HCT116 (cell line): ENCODE measurements at regions not wholly inside any gene's neighbourhood (a gene's known extent, or its start where the extent isn't known, plus 50 kb on each side); places are given as distances from the start of the nearest gene placed in this dataset.

Source experiments
- ATAC-seq: fragments of 200-7000 bp; cut with Tn5 transposase; 2 replicates; pipeline ENCODE4 v1.9.1; 2020; ENCODE audit warnings: mild to moderate bottlenecking, moderate library complexity
- BruUV-seq: library from RNA; stranded (reverse); fragments of 400-500 nt; replicated peaks from 2 replicates; lab custom pipeline; 2021; lab: Mats Ljungman, UMichigan
- CTCF ChIA-PET: fragments of 300-600 bp; sonication (Branson Sonifier 250); formaldehyde crosslinking; loops from one replicate; lab custom pipeline; 2021; ENCODE audit warnings: antibody characterized with exemption; lab: Charles Lee
- POLR2A ChIA-PET: fragments of 300-600, 350-600 bp; sonication (Branson Sonifier 250); formaldehyde crosslinking; loops from one replicate; lab custom pipeline; 2021; ENCODE audit warnings: antibody characterized with exemption; lab: Charles Lee
- RAD21 ChIA-PET, 2 experiments: fragments of 300-600 bp; sonication (Branson Sonifier 250); formaldehyde crosslinking; loops; one replicate each; lab custom pipeline; 2023; ENCODE audit warnings: low total read pairs in 2 of 2; ENCODE audit not compliant: uncharacterized antibody in 2 of 2, unreplicated experiment in 2 of 2, low non-redundant PET in 1 of 2; lab: Charles Lee
- DNase-seq: peaks from one replicate; pipeline ENCODE4 v3.0.0-alpha.2; 2010; ENCODE audit warnings: low read depth, low spot score
- H2AFZ ChIP-seq: fragments of 200-600 bp; shearing (Covaris generic), sonication (generic); 2 replicates; pipeline ENCODE4 v1.6.1; 2017; ENCODE audit warnings: low read depth, mixed run types, mixed read lengths, antibody characterized with exemption, low read length; ENCODE audit not compliant: poor library complexity, severe bottlenecking
- H3K27ac ChIP-seq: 2 replicates; pipeline ENCODE4 v1.5.1; 2012; ENCODE audit warnings: low read depth, low read length
- H3K27me3 ChIP-seq: fragments of 200-600 bp; sonication (generic); 2 replicates; pipeline ENCODE4 v1.6.1; 2016; ENCODE audit warnings: mixed run types, low read length, mixed read lengths; ENCODE audit not compliant: insufficient read depth
- H3K36me3 ChIP-seq, 2 experiments: fragments of 200-500 bp in 1 of 2; fragments of 200-600 bp in 1 of 2; sonication (Bioruptor generic) in 1 of 2; sonication (generic) in 1 of 2; 2 replicates each; pipeline versions ENCODE4 v1.5.1 to v1.6.1; 2014 to 2016; ENCODE audit warnings: low read length in 2 of 2, inconsistent platforms in 1 of 2, mixed read lengths in 1 of 2, mixed run types in 1 of 2; ENCODE audit not compliant: insufficient read depth in 2 of 2, control insufficient read depth in 1 of 2
- H3K4me1 ChIP-seq, 2 experiments: fragments of 200-600 bp in 1 of 2; sonication (generic) in 1 of 2; 2 replicates each; pipeline versions ENCODE4 v1.5.1 to v1.6.1; 2012 to 2017; ENCODE audit warnings: low read length in 2 of 2, inconsistent platforms in 1 of 2, mild to moderate bottlenecking in 1 of 2, mixed read lengths in 1 of 2, mixed run types in 1 of 2, moderate library complexity in 1 of 2; ENCODE audit not compliant: insufficient read depth in 2 of 2, control insufficient read depth in 1 of 2
- H3K4me2 ChIP-seq: fragments of 200-600 bp; sonication (generic); 2 replicates; pipeline ENCODE4 v1.6.1; 2017; ENCODE audit warnings: mixed run types, low read length, mixed read lengths
- H3K4me3 ChIP-seq, 2 experiments: fragments of 200-600 bp in 1 of 2; sonication (generic) in 1 of 2; replicated peaks in 1 of 2; 2 replicates each; pipeline ENCODE4 v1.5.1; 2011 to 2016; ENCODE audit warnings: low read length in 2 of 2, control low read depth in 1 of 2, low read depth in 1 of 2, mild to moderate bottlenecking in 1 of 2, mixed read lengths in 1 of 2, mixed run types in 1 of 2
- H3K79me2 ChIP-seq: fragments of 200-600 bp; sonication (generic); 2 replicates; pipeline ENCODE4 v1.6.1; 2017; ENCODE audit warnings: mild to moderate bottlenecking, mixed run types, low read length, moderate library complexity, mixed read lengths; ENCODE audit not compliant: insufficient read depth
- H3K9ac ChIP-seq: fragments of 200-600 bp; sonication (generic); 2 replicates; pipeline ENCODE4 v1.6.1; 2016; ENCODE audit warnings: low read length, mixed read lengths
- H3K9me2 ChIP-seq: fragments of 200-600 bp; sonication (generic), shearing (Covaris generic); 2 replicates; pipeline ENCODE4 v1.6.1; 2017; ENCODE audit warnings: mixed run types, mild to moderate bottlenecking, moderate library complexity; ENCODE audit not compliant: insufficient read depth
- H3K9me3 ChIP-seq, 2 experiments: fragments of 200-500 bp in 1 of 2; fragments of 200-600 bp in 1 of 2; sonication (Bioruptor generic) in 1 of 2; sonication (generic) in 1 of 2; 2 replicates each; pipeline ENCODE4 v1.6.1; 2014 to 2017; ENCODE audit warnings: low read length in 2 of 2, mixed read lengths in 2 of 2, inconsistent platforms in 1 of 2, low read depth in 1 of 2, mild to moderate bottlenecking in 1 of 2, mixed run types in 1 of 2, moderate library complexity in 1 of 2; ENCODE audit not compliant: control insufficient read depth in 1 of 2, insufficient read depth in 1 of 2
- H4K20me1 ChIP-seq: fragments of 200-600 bp; sonication (generic), shearing (Covaris generic); 2 replicates; pipeline ENCODE4 v1.6.1; 2017; ENCODE audit warnings: mixed run types, mild to moderate bottlenecking, moderate library complexity; ENCODE audit not compliant: insufficient read depth
- CEBPB ChIP-seq: IDR thresholded peaks from 2 replicates; pipeline ENCODE4 v1.6.1; 2012; ENCODE audit warnings: low read depth
- EZH2 ChIP-seq: fragments of 200-600 bp; sonication (generic); IDR thresholded peaks from 2 replicates; pipeline ENCODE4 v1.6.1; 2017; ENCODE audit warnings: antibody characterized with exemption, mixed run types
- POLR2AphosphoS5 ChIP-seq: IDR thresholded peaks from 2 replicates; pipeline ENCODE4 v1.6.1; 2011; ENCODE audit warnings: mild to moderate bottlenecking, low read depth, low read length, moderate library complexity
- RAD21 ChIP-seq: IDR thresholded peaks from 2 replicates; pipeline ENCODE4 v1.6.1; 2012; ENCODE audit warnings: low read depth, mild to moderate bottlenecking
- SP1 ChIP-seq: IDR thresholded peaks from 2 replicates; pipeline ENCODE4 v1.6.1; 2012; ENCODE audit warnings: low read depth
- YY1 ChIP-seq: IDR thresholded peaks from 2 replicates; pipeline ENCODE4 v1.6.1; 2011; ENCODE audit warnings: low read length, low read depth, moderate library complexity, mild to moderate bottlenecking; ENCODE audit not compliant: insufficient replicate concordance; ENCODE audit errors: extremely low read depth
- intact Hi-C: fragments of 100-400 bp; cut with micrococcal nuclease; formaldehyde crosslinking; loops from 2 replicates; pipeline ENCODE4 v1.10.0; 2022

GRCh38 chr3:118116991-118117390, 917.7 kb downstream of the IGSF11 start:
- Histone ChIP-seq H3K9me2 (no peaks in the 10 kb centered on the region), H4K20me1 (no peaks in the 10 kb centered on the region), H3K27me3 (no peaks in the 10 kb centered on the region), H3K9me3 (no peaks in the 10 kb centered on the region), H3K4me1 (no peaks in the 10 kb centered on the region), H2AFZ (no peak overlapping the region), H3K36me3 (no peaks in the 10 kb centered on the region), H3K4me2 (no peak overlapping the region), H3K27ac (no peak overlapping the region), H3K9ac (no peak overlapping the region), H3K4me3 (no peak overlapping the region), H3K79me2 (no peaks in the 10 kb centered on the region)
- ChIA-PET POLR2A (no interaction called here), CTCF (no interaction called here), RAD21 (no interaction called here)
- ATAC-seq (no peak), DNase-seq (no peak)
- BruUV-seq: no TSS peak
- intact Hi-C loops: no loop called here
- TF ChIP-seq SP1: no peak
- no peak for TF ChIP-seq POLR2AphosphoS5
- TF ChIP-seq CEBPB: no peak
- TF ChIP-seq RAD21: no peak
- TF ChIP-seq YY1: no peak

GRCh38 chr3:118126751-118127150, 907.9 kb downstream of the IGSF11 start:
- H3K79me2 ChIP-seq: no peaks in the 10 kb centered on the region
- no peak overlapping the region for H3K9ac ChIP-seq
- H3K27me3 ChIP-seq: no peaks in the 10 kb centered on the region
- ChIA-PET RAD21 (no interaction called here), CTCF (no interaction called here), POLR2A (no interaction called here)
- H3K9me2 ChIP-seq: 0 out of 2 replicates have a peak, but pooled peaks cover 4% of the 10 kb centered on the region
- H3K4me1 ChIP-seq: no peaks in the 10 kb centered on the region
- ATAC-seq (no peak), DNase-seq (no peak)
- no peaks in the 10 kb centered on the region for H3K9me3 ChIP-seq
- no peaks in the 10 kb centered on the region for H4K20me1 ChIP-seq
- no peaks in the 10 kb centered on the region for H3K36me3 ChIP-seq
- intact Hi-C loops: no loop called here
- no peak overlapping the region for H3K4me2 ChIP-seq
- no TSS peak for BruUV-seq
- no peak for TF ChIP-seq EZH2
- H2AFZ ChIP-seq: no peak overlapping the region
- no peak overlapping the region for H3K4me3 ChIP-seq
- no peak overlapping the region for H3K27ac ChIP-seq
